ENCODE measurements at regions not wholly inside any gene's neighbourhood (a gene's known extent, or its start where the extent isn't known, plus 50 kb on each side); places are given as distances from the start of the nearest gene placed in this dataset.

GRCh38 chr5:2257326-2258244, 374.9 kb upstream of the IRX4 start:
- H3K9me3 Mint-ChIP-seq, result no peaks in the 10 kb centered on the region
- H3K27me3 Mint-ChIP-seq, result no peaks in the 10 kb centered on the region
- no peak overlapping the region for H3K4me3 Mint-ChIP-seq
- no peaks in the 10 kb centered on the region for H3K4me1 Mint-ChIP-seq
- no peak overlapping the region for H3K27ac Mint-ChIP-seq
- no peaks in the 10 kb centered on the region for H3K36me3 Mint-ChIP-seq
- DNase-seq, result no peak

GRCh38 chr5:2256691-2257280, 374.1 kb upstream of the IRX4 start:
- no peaks in the 10 kb centered on the region for H3K9me3 Mint-ChIP-seq
- no peak overlapping the region for H3K4me3 Mint-ChIP-seq
- no peaks in the 10 kb centered on the region for H3K4me1 Mint-ChIP-seq
- no peak for DNase-seq
- no peaks in the 10 kb centered on the region for H3K27me3 Mint-ChIP-seq
- no peaks in the 10 kb centered on the region for H3K36me3 Mint-ChIP-seq
- H3K27ac Mint-ChIP-seq, result no peak overlapping the region

- Mint-ChIP-seq H3K9me3 (no peaks in the 10 kb centered on the region), H3K4me3 (no peak overlapping the region), H3K4me1 (no peaks in the 10 kb centered on the region), H3K36me3 (no peaks in the 10 kb centered on the region), H3K27ac (no peak overlapping the region), H3K27me3 (no peaks in the 10 kb centered on the region)
- DNase-seq, result no peak
These were observed 373.4 kb upstream of the IRX4 start for GRCh38 chr5:2255915-2256690.

GRCh38 chr5:2254880-2255750, 372.4 kb upstream of the IRX4 start:
- H3K27ac Mint-ChIP-seq, result no peak overlapping the region
- no peaks in the 10 kb centered on the region for H3K36me3 Mint-ChIP-seq
- no peaks in the 10 kb centered on the region for H3K27me3 Mint-ChIP-seq
- H3K4me1 Mint-ChIP-seq, result no peaks in the 10 kb centered on the region
- no peaks in the 10 kb centered on the region for H3K9me3 Mint-ChIP-seq
- DNase-seq, result no peak
- no peak overlapping the region for H3K4me3 Mint-ChIP-seq

- no peaks in the 10 kb centered on the region for H3K27me3 Mint-ChIP-seq
- no peak overlapping the region for H3K27ac Mint-ChIP-seq
- no peaks in the 10 kb centered on the region for H3K36me3 Mint-ChIP-seq
- DNase-seq, result no peak
- H3K9me3 Mint-ChIP-seq, result no peaks in the 10 kb centered on the region
- H3K4me3 Mint-ChIP-seq, result no peak overlapping the region
- H3K4me1 Mint-ChIP-seq, result no peaks in the 10 kb centered on the region
These were observed 371.7 kb upstream of the IRX4 start for GRCh38 chr5:2254406-2254805.

- Mint-ChIP-seq H3K9me3 (no peaks in the 10 kb centered on the region), H3K27me3 (peaks cover 6% of the 10 kb centered on the region), H3K27ac (no peak overlapping the region), H3K4me3 (no peak overlapping the region), H3K4me1 (no peaks in the 10 kb centered on the region), H3K36me3 (no peaks in the 10 kb centered on the region)
- no peak for DNase-seq
These were observed 370.6 kb upstream of the IRX4 start for GRCh38 chr5:2253040-2253975.

- no peak overlapping the region for H3K27ac Mint-ChIP-seq
- H3K4me3 Mint-ChIP-seq, result no peak overlapping the region
- no peak for DNase-seq
- H3K9me3 Mint-ChIP-seq, result peaks cover 5% of the 10 kb centered on the region
- peaks cover 15% of the 10 kb centered on the region for H3K27me3 Mint-ChIP-seq
- no peaks in the 10 kb centered on the region for H3K4me1 Mint-ChIP-seq
- no peaks in the 10 kb centered on the region for H3K36me3 Mint-ChIP-seq
These were observed 369.0 kb upstream of the IRX4 start for GRCh38 chr5:2251751-2252150.

GRCh38 chr5:2251298-2251697, 368.6 kb upstream of the IRX4 start:
- H3K27me3 Mint-ChIP-seq, result peaks cover 18% of the 10 kb centered on the region
- DNase-seq, result no peak
- H3K36me3 Mint-ChIP-seq, result no peaks in the 10 kb centered on the region
- H3K9me3 Mint-ChIP-seq, result peaks cover 8% of the 10 kb centered on the region
- no peak overlapping the region for H3K27ac Mint-ChIP-seq
- H3K4me3 Mint-ChIP-seq, result no peak overlapping the region
- H3K4me1 Mint-ChIP-seq, result no peaks in the 10 kb centered on the region

- peaks cover 18% of the 10 kb centered on the region for H3K27me3 Mint-ChIP-seq
- H3K4me1 Mint-ChIP-seq, result no peaks in the 10 kb centered on the region
- no peak overlapping the region for H3K27ac Mint-ChIP-seq
- DNase-seq, result no peak
- no peak overlapping the region for H3K4me3 Mint-ChIP-seq
- no peaks in the 10 kb centered on the region for H3K36me3 Mint-ChIP-seq
- peaks cover 8% of the 10 kb centered on the region for H3K9me3 Mint-ChIP-seq
These were observed 367.7 kb upstream of the IRX4 start for GRCh38 chr5:2250365-2250950.

GRCh38 chr5:2249442-2249841, 366.7 kb upstream of the IRX4 start:
- H3K27ac Mint-ChIP-seq, result no peak overlapping the region
- DNase-seq, result no peak
- no peaks in the 10 kb centered on the region for H3K4me1 Mint-ChIP-seq
- no peaks in the 10 kb centered on the region for H3K36me3 Mint-ChIP-seq
- peaks cover 8% of the 10 kb centered on the region for H3K9me3 Mint-ChIP-seq
- H3K27me3 Mint-ChIP-seq, result peaks cover 18% of the 10 kb centered on the region
- no peak overlapping the region for H3K4me3 Mint-ChIP-seq

GRCh38 chr5:2249026-2249425, 366.3 kb upstream of the IRX4 start:
- H3K36me3 Mint-ChIP-seq, result no peaks in the 10 kb centered on the region
- no peak overlapping the region for H3K27ac Mint-ChIP-seq
- H3K4me3 Mint-ChIP-seq, result no peak overlapping the region
- H3K9me3 Mint-ChIP-seq, result peaks cover 8% of the 10 kb centered on the region
- DNase-seq, result no peak
- no peaks in the 10 kb centered on the region for H3K4me1 Mint-ChIP-seq
- H3K27me3 Mint-ChIP-seq, result peaks cover 18% of the 10 kb centered on the region

- no peaks in the 10 kb centered on the region for H3K36me3 Mint-ChIP-seq
- H3K4me1 Mint-ChIP-seq, result no peaks in the 10 kb centered on the region
- H3K9me3 Mint-ChIP-seq, result peaks cover 8% of the 10 kb centered on the region
- H3K27me3 Mint-ChIP-seq, result peaks cover 11% of the 10 kb centered on the region
- no peak overlapping the region for H3K4me3 Mint-ChIP-seq
- no peak overlapping the region for H3K27ac Mint-ChIP-seq
- no peak for DNase-seq
These were observed 359.8 kb upstream of the IRX4 start for GRCh38 chr5:2242539-2242938.

GRCh38 chr5:2241842-2242241, 359.1 kb upstream of the IRX4 start:
- H3K9me3 Mint-ChIP-seq, result peaks cover 5% of the 10 kb centered on the region
- DNase-seq, result no peak
- H3K4me3 Mint-ChIP-seq, result no peak overlapping the region
- peaks cover 4% of the 10 kb centered on the region for H3K27me3 Mint-ChIP-seq
- no peak overlapping the region for H3K27ac Mint-ChIP-seq
- H3K36me3 Mint-ChIP-seq, result no peaks in the 10 kb centered on the region
- H3K4me1 Mint-ChIP-seq, result no peaks in the 10 kb centered on the region

Measured in activated naive CD8-positive, alpha-beta T cell treated with anti-CD3 and anti-CD28 coated beads for 36 hours (primary cell).